ENCODE measurements at regions not wholly inside any gene's neighbourhood (a gene's known extent, or its start where the extent isn't known, plus 50 kb on each side); places are given as distances from the start of the nearest gene placed in this dataset.

GRCh38 chr7:112638675-112639400 is 151.4 kb downstream of the TMEM168 start:
- WGBS (ENCODE audit: low lambda C conversion rate), result 0% methylated on average over 2 of the region's 2 CpGs
- Histone ChIP-seq H4K20me1 (ENCODE audit: insufficient read depth, low read length) (no peaks in the 10 kb centered on the region), H3K4me3 (replicated peaks in 1 of 3; ENCODE audit: insufficient read depth in 1 of 3, low read depth in 2 of 3, low read length in 3 of 3) (no peak overlapping the region), H3K4me2 (ENCODE audit: low read depth, low read length) (no peak overlapping the region), H3K9me3 (ENCODE audit: low read length) (no peaks in the 10 kb centered on the region), H3K9ac (ENCODE audit: insufficient read depth, low read depth, low read length) (no peak overlapping the region), H2AFZ (ENCODE audit: low read length) (no peak overlapping the region), H3K27ac (ENCODE audit: extremely low read length, insufficient read depth, low read length) (no peak overlapping the region), H3K79me2 (ENCODE audit: insufficient read depth, low read length) (no peaks in the 10 kb centered on the region), H3K27me3 (ENCODE audit: control insufficient read depth in 1 of 2, insufficient read depth in 2 of 2, low read length in 2 of 2) (no peaks in the 10 kb centered on the region), H3K36me3 (replicated peaks in 1 of 2; ENCODE audit: control insufficient read depth in 1 of 2, insufficient read depth in 2 of 2, low read length in 2 of 2) (no peaks in the 10 kb centered on the region), H3K4me1 (ENCODE audit: insufficient read depth, low read length) (peaks cover 11% of the 10 kb centered on the region; the same call in 1 of the 2 replicates)
- no peak for DNase-seq (ENCODE audit: low spot score)
- TF ChIP-seq, protein P1, sequence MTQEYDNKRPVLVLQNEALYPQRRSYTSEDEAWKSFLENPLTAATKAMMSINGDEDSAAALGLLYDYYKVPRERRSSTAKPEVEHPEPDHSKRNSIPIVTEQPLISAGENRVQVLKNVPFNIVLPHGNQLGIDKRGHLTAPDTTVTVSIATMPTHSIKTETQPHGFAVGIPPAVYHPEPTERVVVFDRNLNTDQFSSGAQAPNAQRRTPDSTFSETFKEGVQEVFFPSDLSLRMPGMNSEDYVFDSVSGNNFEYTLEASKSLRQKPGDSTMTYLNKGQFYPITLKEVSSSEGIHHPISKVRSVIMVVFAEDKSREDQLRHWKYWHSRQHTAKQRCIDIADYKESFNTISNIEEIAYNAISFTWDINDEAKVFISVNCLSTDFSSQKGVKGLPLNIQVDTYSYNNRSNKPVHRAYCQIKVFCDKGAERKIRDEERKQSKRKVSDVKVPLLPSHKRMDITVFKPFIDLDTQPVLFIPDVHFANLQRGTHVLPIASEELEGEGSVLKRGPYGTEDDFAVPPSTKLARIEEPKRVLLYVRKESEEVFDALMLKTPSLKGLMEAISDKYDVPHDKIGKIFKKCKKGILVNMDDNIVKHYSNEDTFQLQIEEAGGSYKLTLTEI (CRISPR knock-in tag; conservative IDR thresholded peaks at IDR 0.05), result no peak
- TF ChIP-seq ZNF326 (CRISPR knock-in tag; IDR thresholded peaks at IDR 0.05; ENCODE audit: borderline replicate concordance) (no peak), ZNF441 (CRISPR knock-in tag; IDR thresholded peaks at IDR 0.05; ENCODE audit: borderline replicate concordance) (no peak), ZNF451 (CRISPR knock-in tag; IDR thresholded peaks at IDR 0.05) (no peak), ZNF343 (CRISPR knock-in tag; IDR thresholded peaks at IDR 0.05) (no peak), ZNF275 (CRISPR knock-in tag; IDR thresholded peaks at IDR 0.05; ENCODE audit: borderline replicate concordance) (no peak), KDM5B (CRISPR knock-in tag; IDR thresholded peaks at IDR 0.05; ENCODE audit: borderline replicate concordance) (no peak), ZNF878 (CRISPR knock-in tag; IDR thresholded peaks at IDR 0.05) (no peak), KAT7 (CRISPR knock-in tag; IDR thresholded peaks at IDR 0.05; ENCODE audit: borderline replicate concordance) (no peak), KAT8 (CRISPR knock-in tag; IDR thresholded peaks at IDR 0.05) (no peak)
- no TSS peak for BruUV-seq (replicated peaks)
- FAIRE-seq, result no peak
- no peak for ATAC-seq
- in situ Hi-C loops (cut with HindIII; ENCODE audit: extremely low pct_ligation_motif_present, low pct_unique_long_range_greater_than_20kb), result no loop called here
- POLR2A ChIA-PET, result no interaction called here
- CTCF ChIA-PET (ENCODE audit: low intra/inter-chr PET ratio, low total read pairs), result no interaction called here
- intact Hi-C loops (cut with micrococcal nuclease; ENCODE audit: unreplicated experiment), result no loop called here

All from HepG2 (cell line).